HPDE6-E6E7 (cell line): ENCODE measurements at regions not wholly inside any gene's neighbourhood (a gene's known extent, or its start where the extent isn't known, plus 50 kb on each side); places are given as distances from the start of the nearest gene placed in this dataset.
"Not testable (repeated sequence)": the region's sequence is repeated elsewhere in the genome, so short reads cannot be mapped to it uniquely, and the experiment has no call there.

Experiments used
- DNase-seq: peaks from one replicate; pipeline ENCODE4 v3.0.0; 2011; ENCODE audit warnings: missing footprints; ENCODE audit errors: extremely low spot score

GRCh38 chr5:124549891-124550436 is 196.5 kb downstream of the ZNF608 start:
- no peak for DNase-seq

DNA sequence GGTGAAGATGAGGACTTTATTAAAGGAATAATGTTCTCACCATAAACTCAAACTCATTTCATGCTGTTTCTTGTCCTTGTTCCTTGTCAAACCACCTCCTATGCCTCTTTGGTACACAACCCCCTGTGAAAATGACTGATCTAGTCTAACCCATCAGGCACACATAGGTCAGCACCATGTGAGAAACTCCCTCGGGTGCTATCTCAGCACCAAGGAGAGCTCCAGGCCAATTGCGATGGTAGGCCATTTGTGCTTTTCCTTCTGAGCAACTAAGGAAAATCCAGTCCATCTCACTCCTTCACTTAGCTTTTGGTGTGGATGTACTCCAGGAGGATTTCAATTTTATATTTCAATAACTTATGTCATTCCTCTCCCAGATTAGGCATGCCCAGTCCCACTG is 199.8 kb downstream of the ZNF608 start:
- no peak for DNase-seq

DNA sequence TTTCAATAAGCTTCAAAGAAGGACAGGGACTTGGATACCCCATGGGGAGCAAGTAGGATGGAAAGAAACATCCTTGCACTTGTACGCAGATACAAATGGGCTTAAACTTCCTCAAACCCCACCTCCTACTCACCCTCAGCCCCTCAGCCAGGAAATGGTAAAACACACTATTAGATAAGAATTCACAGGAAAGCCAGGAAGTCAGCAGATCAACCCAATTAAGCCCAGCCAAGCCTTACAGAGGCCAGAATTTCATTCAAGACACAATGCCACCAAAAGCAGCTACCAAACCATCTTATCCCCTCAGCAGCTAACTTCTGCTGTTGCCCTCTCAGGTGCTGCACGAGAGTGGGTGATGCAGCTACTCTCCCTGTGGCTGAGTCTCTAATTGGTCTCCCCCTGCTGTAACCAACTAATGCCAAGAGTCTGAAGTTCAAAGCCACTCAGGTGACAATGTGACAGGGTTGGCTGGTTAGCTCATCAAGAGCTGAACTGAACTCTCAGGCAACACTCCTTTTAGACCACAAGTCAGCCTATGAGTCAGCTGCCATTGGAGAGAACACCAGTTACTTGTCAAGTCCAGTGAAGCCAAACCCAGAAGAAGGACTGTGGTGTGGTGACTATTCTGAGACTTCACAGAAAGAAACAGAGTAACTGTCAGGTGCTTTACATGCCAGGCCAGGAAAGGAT is 201.9 kb downstream of the ZNF608 start:
- no peak for DNase-seq

DNA sequence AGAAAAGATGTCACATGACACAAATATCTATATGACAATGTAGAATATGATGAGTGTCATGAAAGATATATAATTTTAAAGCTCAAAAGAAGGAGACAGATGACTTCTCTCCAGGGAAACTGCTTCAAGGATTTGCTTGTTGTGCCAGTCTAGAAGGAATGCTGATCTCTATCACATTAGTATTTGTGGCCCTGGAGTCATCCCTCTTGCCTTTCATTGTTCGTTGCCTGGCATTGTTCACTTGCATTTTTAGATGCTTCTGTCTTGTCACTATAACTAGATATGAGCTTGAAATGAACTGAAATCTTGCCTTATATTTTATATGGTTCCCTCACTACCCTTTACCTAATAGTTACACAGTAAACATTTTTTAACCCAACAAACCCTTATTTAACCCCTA is 207.5 kb downstream of the ZNF608 start:
- no peak for DNase-seq

DNA sequence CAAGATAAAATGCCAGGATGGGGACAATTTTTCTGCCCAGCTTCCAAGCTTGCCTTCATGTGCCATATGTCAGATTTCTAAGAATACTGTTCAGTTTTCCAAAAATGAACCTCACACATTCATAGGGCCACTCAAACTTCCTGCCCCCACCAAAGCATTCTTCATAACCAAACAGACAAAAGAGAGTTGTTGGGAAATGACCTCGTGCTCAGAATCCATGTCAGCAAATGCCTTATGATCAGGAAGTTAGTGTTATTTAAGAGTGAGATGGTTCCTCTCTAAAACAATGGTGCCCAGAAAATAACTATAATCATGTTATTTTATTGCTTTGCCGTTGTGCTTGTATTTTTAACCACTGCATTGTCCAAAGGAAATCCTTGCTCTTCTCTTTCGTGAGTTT is 208.2 kb downstream of the ZNF608 start:
- DNase-seq, result no peak

- no peak for DNase-seq
Observed at GRCh38 chr5:124537522-124537921, 208.9 kb downstream of the ZNF608 start.

- no peak for DNase-seq
Observed at GRCh38 chr5:124537107-124537506, 209.3 kb downstream of the ZNF608 start.

DNA sequence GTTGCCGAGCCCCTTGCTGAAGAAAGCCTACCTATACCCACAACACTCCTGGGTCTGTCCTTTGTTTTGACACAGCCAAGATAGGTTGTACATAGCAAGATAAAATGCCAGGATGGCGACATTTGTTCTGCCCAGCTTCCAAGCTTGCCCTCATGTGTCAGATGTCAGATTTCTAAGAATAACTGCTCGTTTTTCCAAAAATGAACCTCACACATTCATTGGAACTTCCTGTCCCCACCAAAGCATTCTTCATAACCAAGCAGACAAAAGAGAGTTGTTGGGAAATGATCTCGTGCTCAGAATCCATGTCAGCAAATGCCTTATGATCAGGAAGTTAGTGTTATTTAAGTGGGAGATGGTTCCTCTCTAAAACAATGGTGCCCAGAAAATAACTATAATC is 210.1 kb downstream of the ZNF608 start:
- DNase-seq, result no peak

DNA sequence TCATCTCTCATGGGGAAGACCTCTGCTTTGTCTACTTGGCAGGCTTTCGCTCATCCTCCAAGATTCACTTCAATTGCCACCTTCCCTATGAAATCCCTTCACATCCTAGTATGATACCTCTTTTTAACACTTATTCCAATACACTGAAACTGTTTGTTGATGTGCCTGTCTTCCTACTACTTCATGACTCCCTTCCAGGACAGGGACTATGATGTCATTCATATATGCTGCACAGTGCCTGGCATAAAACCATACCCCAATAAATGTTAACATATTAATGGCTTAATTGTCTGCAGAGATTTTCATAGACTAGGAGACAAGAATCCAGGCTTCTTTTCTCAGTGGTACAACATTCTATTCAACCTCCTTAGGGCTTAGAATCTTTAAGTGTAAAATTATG is 215.5 kb downstream of the ZNF608 start:
- no peak for DNase-seq

GRCh38 chr5:124528838-124529237 is 217.6 kb downstream of the ZNF608 start:
- DNase-seq, result no peak

DNA sequence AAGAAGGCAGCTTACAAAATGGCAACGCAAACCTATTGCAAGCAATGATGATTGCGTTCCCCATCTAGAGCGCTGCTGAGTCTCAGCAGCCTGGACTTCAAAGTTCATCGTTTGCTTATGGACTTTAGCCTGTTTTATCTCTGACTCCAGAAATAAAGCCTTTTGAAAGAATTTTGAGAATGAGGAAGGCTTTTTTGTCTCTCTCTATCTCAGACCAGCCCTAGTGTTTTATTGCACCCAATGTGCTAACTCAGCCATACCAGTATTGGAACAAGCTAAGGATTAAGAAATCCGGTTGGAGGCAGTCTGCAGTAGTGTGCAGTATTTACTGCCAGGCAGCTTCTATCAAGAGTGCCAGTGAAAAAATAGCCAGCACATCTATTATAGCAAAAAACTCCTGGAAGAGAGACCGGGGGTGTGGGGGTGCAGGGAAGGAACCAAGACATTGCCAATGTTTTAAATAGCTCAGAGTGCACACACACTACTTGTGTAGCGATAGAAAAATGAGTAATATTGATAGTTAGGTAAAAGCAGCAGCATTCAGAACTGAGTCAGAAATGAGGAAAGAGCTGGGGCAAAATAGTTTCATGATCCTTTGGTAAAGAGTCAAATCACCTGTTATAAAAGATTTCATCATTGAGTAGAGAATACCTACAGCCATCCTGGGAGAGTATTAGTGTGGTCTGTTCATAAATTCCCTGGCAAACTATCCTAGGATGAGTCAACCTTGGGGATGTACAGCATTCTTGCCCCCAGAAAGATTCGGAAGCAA is 219.0 kb downstream of the ZNF608 start:
- no peak for DNase-seq

GRCh38 chr5:124526079-124526478 is 220.4 kb downstream of the ZNF608 start:
- not testable (repeated sequence) for DNase-seq

GRCh38 chr5:124524552-124525232 is 221.7 kb downstream of the ZNF608 start:
- no peak for DNase-seq

- no peak for DNase-seq
Observed at GRCh38 chr5:124523897-124524296, 222.5 kb downstream of the ZNF608 start.

- DNase-seq, result no peak
Observed at GRCh38 chr5:124522992-124523391, 223.4 kb downstream of the ZNF608 start.

GRCh38 chr5:124521461-124522230 is 224.8 kb downstream of the ZNF608 start:
- DNase-seq, result no peak

GRCh38 chr5:124519396-124519795 is 227.0 kb downstream of the ZNF608 start:
- no peak for DNase-seq

DNA sequence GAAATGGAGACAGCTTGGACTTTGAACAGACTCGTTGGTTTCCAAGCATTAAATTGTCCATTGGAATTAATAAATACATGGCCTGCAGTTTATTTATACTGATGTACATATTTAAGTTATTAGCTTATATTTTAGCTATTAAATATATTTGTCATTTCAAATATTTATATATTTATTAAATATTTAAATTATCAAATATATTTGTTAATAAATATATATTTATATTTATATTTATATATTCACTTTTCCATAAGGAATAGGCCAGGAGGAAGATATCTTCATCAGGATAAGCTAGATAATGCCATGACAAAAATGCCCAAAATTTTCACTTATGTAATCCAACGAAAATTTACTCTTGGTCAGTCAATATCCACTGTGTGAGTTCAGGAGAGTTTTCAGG is 229.9 kb downstream of the ZNF608 start:
- no peak for DNase-seq

DNA sequence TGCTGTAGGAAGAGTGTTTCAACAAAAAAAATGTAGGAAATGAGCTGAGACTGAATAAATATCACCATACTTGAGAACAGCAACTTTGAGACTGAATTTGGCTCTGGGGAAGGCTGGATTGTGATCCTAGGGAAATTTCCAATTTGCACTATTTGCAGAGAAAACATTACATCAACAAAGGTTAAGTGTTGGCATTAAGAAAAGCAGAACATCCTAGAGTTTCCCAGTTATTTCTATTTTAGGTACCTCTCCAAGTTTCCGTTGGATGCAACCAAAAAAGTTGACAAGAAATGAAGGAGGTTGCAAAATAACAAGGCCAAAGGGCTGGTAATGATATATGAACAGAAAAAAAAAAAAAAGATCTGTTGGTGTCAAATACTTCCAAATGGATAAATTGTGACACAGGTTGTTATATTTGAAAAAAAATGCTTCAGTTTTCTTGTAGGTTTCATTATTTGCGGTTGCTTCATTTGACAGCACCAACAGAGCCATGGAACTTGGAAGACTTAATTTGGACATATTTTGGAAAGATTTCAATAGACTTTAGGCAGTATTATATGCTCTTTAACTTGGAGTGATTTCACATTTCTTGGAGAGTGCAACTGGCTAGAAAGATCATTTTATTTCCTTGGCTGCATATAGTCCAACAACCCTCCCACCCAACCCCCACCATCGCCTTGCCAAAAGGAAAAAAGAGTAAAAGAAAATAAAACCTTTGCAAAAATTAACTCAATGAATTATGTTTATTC is 230.8 kb downstream of the ZNF608 start:
- DNase-seq, result no peak

GRCh38 chr5:124514956-124515355 is 231.5 kb downstream of the ZNF608 start:
- DNase-seq, result no peak
